ENCODE measurements at regions not wholly inside any gene's neighbourhood (a gene's known extent, or its start where the extent isn't known, plus 50 kb on each side); places are given as distances from the start of the nearest gene placed in this dataset.
"Not testable (repeated sequence)": the region's sequence is repeated elsewhere in the genome, so short reads cannot be mapped to it uniquely, and the experiment has no call there.

GRCh38 chr4:79170077-79170476 lies 155.8 kb downstream of the NAA11 start:
- Histone ChIP-seq H3K4me1 (no peaks in the 10 kb centered on the region), H3K27me3 (no peaks in the 10 kb centered on the region), H3K4me3 (no peak overlapping the region), H3K36me3 (no peaks in the 10 kb centered on the region), H3K9me3 (peaks cover 0 to 6% of the 10 kb centered on the region in 2 donors), H3K27ac (no peak overlapping the region)
- DNase-seq (ENCODE audit: low spot score) = no peak
- no peak for TF ChIP-seq CTCF (IDR thresholded peaks at IDR 0.05)

GRCh38 chr4:79164907-79165610 lies 160.8 kb downstream of the NAA11 start:
- no peaks in the 10 kb centered on the region for H3K27me3 ChIP-seq

GRCh38 chr4:79163981-79164490 lies 161.8 kb downstream of the NAA11 start:
- Histone ChIP-seq H3K27ac (no peak overlapping the region), H3K4me1 (no peaks in the 10 kb centered on the region), H3K27me3 (no peaks in the 10 kb centered on the region), H3K36me3 (no peaks in the 10 kb centered on the region), H3K9me3 (peaks cover 0 to 1% of the 10 kb centered on the region in 2 donors), H3K4me3 (no peak overlapping the region)
- DNase-seq (ENCODE audit: low spot score) = no peak
- TF ChIP-seq CTCF (IDR thresholded peaks at IDR 0.05) = no peak

More at GRCh38 chr4:79164907-79165610, 160.8 kb downstream of the NAA11 start:
- Histone ChIP-seq H3K4me1 (no peaks in the 10 kb centered on the region), H3K4me3 (no peak overlapping the region), H3K36me3 (no peaks in the 10 kb centered on the region), H3K9me3 (peaks cover 0 to 6% of the 10 kb centered on the region in 2 donors), H3K27ac (no peak overlapping the region)
- TF ChIP-seq CTCF (IDR thresholded peaks at IDR 0.05) = no peak
- DNase-seq (ENCODE audit: low spot score) = no peak

- no peaks in the 10 kb centered on the region for H3K36me3 ChIP-seq
- no peaks in the 10 kb centered on the region for H3K27me3 ChIP-seq
- H3K27ac ChIP-seq = no peak overlapping the region
- H3K9me3 ChIP-seq = no peaks in the 10 kb centered on the region
- no peak for TF ChIP-seq CTCF (IDR thresholded peaks at IDR 0.05)
- no peak overlapping the region for H3K4me3 ChIP-seq
- no peak for DNase-seq (ENCODE audit: low spot score)
- no peaks in the 10 kb centered on the region for H3K4me1 ChIP-seq
Observed at GRCh38 chr4:79160962-79161361, 164.9 kb downstream of the NAA11 start.

GRCh38 chr4:79158705-79159104 lies 167.2 kb downstream of the NAA11 start:
- H3K4me3 ChIP-seq; H3K27me3 ChIP-seq; H3K4me1 ChIP-seq; H3K27ac ChIP-seq; H3K36me3 ChIP-seq; DNase-seq (ENCODE audit: low spot score); H3K9me3 ChIP-seq: not testable (repeated sequence)

GRCh38 chr4:79155336-79155735 lies 170.5 kb downstream of the NAA11 start:
- H3K4me3 ChIP-seq = no peak overlapping the region

More at GRCh38 chr4:79155336-79155735, 170.5 kb downstream of the NAA11 start:
- Histone ChIP-seq H3K9me3 (peaks cover 0 to 16% of the 10 kb centered on the region in 2 donors), H3K4me1 (no peaks in the 10 kb centered on the region), H3K36me3 (no peaks in the 10 kb centered on the region), H3K27me3 (no peaks in the 10 kb centered on the region), H3K27ac (no peak overlapping the region)
- no peak for DNase-seq (ENCODE audit: low spot score)
- TF ChIP-seq CTCF (IDR thresholded peaks at IDR 0.05) = no peak

All from right atrium auricular region (tissue), 2 donors.